H9 (cell line): ENCODE measurements at regions not wholly inside any gene's neighbourhood (a gene's known extent, or its start where the extent isn't known, plus 50 kb on each side); places are given as distances from the start of the nearest gene placed in this dataset.

ENCODE experiments used
- DNase-seq: peaks from one replicate; pipeline ENCODE4 v3.0.0-alpha.2; 2017
- H2AFZ ChIP-seq: one replicate; pipeline ENCODE4 v1.6.1; 2013; ENCODE audit warnings: mild to moderate bottlenecking, low read length, control low read depth, moderate library complexity
- H2AK5ac ChIP-seq: 2 replicates; pipeline ENCODE4 v1.6.1; 2013; ENCODE audit warnings: low read length, control low read depth, mixed read lengths; ENCODE audit not compliant: insufficient read length
- H2BK120ac ChIP-seq: one replicate; pipeline ENCODE4 v1.6.1; 2013; ENCODE audit warnings: low read depth, mild to moderate bottlenecking, low read length, control low read depth, inconsistent platforms; ENCODE audit not compliant: poor library complexity, severe bottlenecking
- H2BK12ac ChIP-seq: 2 replicates; pipeline ENCODE4 v1.6.1; 2013; ENCODE audit warnings: low read length, control low read depth, mixed read lengths, low read depth; ENCODE audit not compliant: insufficient read length
- H2BK15ac ChIP-seq: 2 replicates; pipeline ENCODE4 v1.6.1; 2013; ENCODE audit warnings: low read depth, low read length, control low read depth
- H2BK20ac ChIP-seq: one replicate; pipeline ENCODE4 v1.6.1; 2013; ENCODE audit warnings: low read depth, mild to moderate bottlenecking, low read length, control low read depth, inconsistent platforms; ENCODE audit not compliant: poor library complexity, severe bottlenecking
- H2BK5ac ChIP-seq: 2 replicates; pipeline ENCODE4 v1.6.1; 2013; ENCODE audit warnings: low read length, control low read depth, mixed read lengths; ENCODE audit not compliant: insufficient read length
- H3K14ac ChIP-seq: 2 replicates; pipeline ENCODE4 v1.6.1; 2013; ENCODE audit warnings: low read length, control low read depth; ENCODE audit not compliant: insufficient read depth
- H3K18ac ChIP-seq: 2 replicates; pipeline ENCODE4 v1.6.1; 2013; ENCODE audit warnings: low read depth, mild to moderate bottlenecking, mixed read lengths, low read length, control low read depth; ENCODE audit not compliant: insufficient read length
- H3K23ac ChIP-seq: 2 replicates; pipeline ENCODE4 v1.6.1; 2013; ENCODE audit warnings: low read length, control low read depth, mixed read lengths, low read depth; ENCODE audit not compliant: insufficient read length
- H3K23me2 ChIP-seq: 2 replicates; pipeline ENCODE4 v1.6.1; 2013; ENCODE audit warnings: low read depth, mild to moderate bottlenecking, mixed read lengths, low read length, control low read depth; ENCODE audit not compliant: insufficient read length, poor library complexity, severe bottlenecking
- H3K27ac ChIP-seq: 2 replicates; pipeline ENCODE4 v1.5.1; 2013; ENCODE audit warnings: low read length, control low read depth, mixed read lengths, low read depth; ENCODE audit not compliant: insufficient read length
- H3K27me3 ChIP-seq: 2 replicates; pipeline ENCODE4 v1.6.1; 2013; ENCODE audit warnings: low read length, control low read depth, inconsistent platforms; ENCODE audit not compliant: insufficient read depth
- H3K4ac ChIP-seq: 2 replicates; pipeline ENCODE4 v1.6.1; 2013; ENCODE audit warnings: low read depth, mild to moderate bottlenecking, control low read depth, inconsistent platforms, low read length, moderate library complexity
- H3K4me1 ChIP-seq: 2 replicates; pipeline ENCODE4 v1.6.1; 2013; ENCODE audit warnings: low read length, control low read depth, inconsistent platforms; ENCODE audit not compliant: insufficient read depth
- H3K4me2 ChIP-seq: 2 replicates; pipeline ENCODE4 v1.6.1; 2013; ENCODE audit warnings: low read length, control low read depth, mixed read lengths; ENCODE audit not compliant: insufficient read length, insufficient read depth
- H3K56ac ChIP-seq: 2 replicates; pipeline ENCODE4 v1.6.1; 2013; ENCODE audit warnings: low read depth, mild to moderate bottlenecking, mixed read lengths, low read length, control low read depth; ENCODE audit not compliant: insufficient read length
- H3K79me1 ChIP-seq: 2 replicates; pipeline ENCODE4 v1.6.1; 2013; ENCODE audit warnings: low read depth, mild to moderate bottlenecking, moderate library complexity, low read length, control low read depth, inconsistent platforms; ENCODE audit not compliant: insufficient read depth, poor library complexity, severe bottlenecking
- H3K79me2 ChIP-seq: 2 replicates; pipeline ENCODE4 v1.6.1; 2013; ENCODE audit warnings: low read length, control low read depth, inconsistent platforms; ENCODE audit not compliant: insufficient read depth
- H3K9ac ChIP-seq: 2 replicates; pipeline ENCODE4 v1.6.1; 2013; ENCODE audit warnings: low read length, control low read depth, mixed read lengths; ENCODE audit not compliant: insufficient read length; ENCODE audit errors: extremely low read depth
- H3K9me3 ChIP-seq: one replicate; pipeline ENCODE4 v1.6.1; 2013; ENCODE audit warnings: low read depth, low read length, inconsistent platforms; ENCODE audit not compliant: control insufficient read depth
- H3T11ph ChIP-seq: one replicate; pipeline ENCODE4 v1.6.1; 2013; ENCODE audit warnings: mild to moderate bottlenecking, low read length, control low read depth, inconsistent platforms
- H4K20me1 ChIP-seq: one replicate; pipeline ENCODE4 v1.6.1; 2013; ENCODE audit not compliant: control insufficient read depth, insufficient read length, insufficient read depth
- H4K5ac ChIP-seq: 2 replicates; pipeline ENCODE4 v1.6.1; 2013; ENCODE audit warnings: low read depth, mild to moderate bottlenecking, mixed read lengths, low read length, control low read depth; ENCODE audit not compliant: insufficient read length
- H4K8ac ChIP-seq: replicated peaks from 2 replicates; pipeline ENCODE4 v1.6.1; 2013; ENCODE audit warnings: low read length, control low read depth, mixed read lengths, low read depth; ENCODE audit not compliant: insufficient read length
- H4K91ac ChIP-seq: 2 replicates; pipeline ENCODE4 v1.6.1; 2013; ENCODE audit warnings: low read depth, mild to moderate bottlenecking, moderate library complexity, mixed read lengths, low read length, control low read depth; ENCODE audit not compliant: insufficient read length
- H3K27ac Mint-ChIP-seq, 3 experiments: 2 replicates in 2 of 3; 3 replicates in 1 of 3; pipeline ENCODE4 v1.8.0; 2020 to 2021; ENCODE audit warnings: mixed read lengths in 3 of 3, mild to moderate bottlenecking in 1 of 3, moderate library complexity in 1 of 3
- H3K27me3 Mint-ChIP-seq: 2 replicates; pipeline ENCODE4 v1.8.0; 2021; ENCODE audit warnings: low read depth, mild to moderate bottlenecking, moderate library complexity, mixed read lengths
- H3K36me3 Mint-ChIP-seq, 3 experiments: 2 replicates in 2 of 3; 3 replicates in 1 of 3; pipeline ENCODE4 v1.8.0; 2020 to 2021; ENCODE audit warnings: low read depth in 3 of 3, mixed read lengths in 3 of 3; ENCODE audit not compliant: insufficient read depth in 1 of 3
- H3K4me1 Mint-ChIP-seq, 2 experiments: 2 replicates each; pipeline ENCODE4 v1.8.0; 2020; ENCODE audit warnings: mixed read lengths in 2 of 2
- H3K4me3 Mint-ChIP-seq, 2 experiments: 2 replicates in 1 of 2; 3 replicates in 1 of 2; pipeline ENCODE4 v1.8.0; 2020 to 2021; ENCODE audit warnings: mild to moderate bottlenecking in 2 of 2, mixed read lengths in 2 of 2, moderate library complexity in 1 of 2
- H3K9me3 Mint-ChIP-seq, 2 experiments: 2 replicates in 1 of 2; 3 replicates in 1 of 2; pipeline ENCODE4 v1.8.0; 2020; ENCODE audit warnings: mild to moderate bottlenecking in 2 of 2, mixed read lengths in 2 of 2, moderate library complexity in 1 of 2
- CTCF ChIP-seq: fragments of 200-600 bp; sonication (generic); conservative IDR thresholded peaks from 3 replicates; pipeline ENCODE4 v1.8.0; 2021; ENCODE audit warnings: antibody characterized with exemption, mild to moderate bottlenecking
- WGBS: extraction: QIAGEN DNeasy Blood & Tissue Kit; methylation state at CpG from one replicate; pipeline ENCODE4 v1.1.7; 2013; ENCODE audit warnings: missing lambda C conversion rate, low lambda C conversion rate, mixed read lengths; ENCODE audit not compliant: insufficient read length; ENCODE audit errors: extremely low coverage; 5-methylcytosine and 5-hydroxymethylcytosine counted together

- no peak overlapping the region for H3K23ac ChIP-seq
- no peak overlapping the region for H3K18ac ChIP-seq
- H2BK12ac ChIP-seq, result no peak overlapping the region
- TF ChIP-seq CTCF, result no peak
- no peaks in the 10 kb centered on the region; a peak in 1 of 7 replicates for H3K36me3 Mint-ChIP-seq
- WGBS, result no CpG with 5 or more reads among the region's 1 CpG
- no peaks in the 10 kb centered on the region for H3K4me1 ChIP-seq
- H3K79me1 ChIP-seq, result no peaks in the 10 kb centered on the region
- H3K27me3 Mint-ChIP-seq, result no peaks in the 10 kb centered on the region
- H2BK20ac ChIP-seq, result no peak overlapping the region
- H3K4ac ChIP-seq, result no peak overlapping the region
- no peak overlapping the region for H3K27ac ChIP-seq
- H3K9me3 ChIP-seq, result no peaks in the 10 kb centered on the region
- no peak for DNase-seq
- H3K9ac ChIP-seq, result no peak overlapping the region
- H4K8ac ChIP-seq, result no peak overlapping the region
- H3K4me1 Mint-ChIP-seq, result no peaks in the 10 kb centered on the region
- no peak overlapping the region for H2BK120ac ChIP-seq
- H3K9me3 Mint-ChIP-seq, result peaks cover 7 to 13% of the 10 kb centered on the region in 2 experiments; a peak in 3 of 5 replicates
- no peak overlapping the region for H3K14ac ChIP-seq
- no peaks in the 10 kb centered on the region for H4K20me1 ChIP-seq
- no peak overlapping the region for H3K4me3 Mint-ChIP-seq
- no peak overlapping the region for H4K5ac ChIP-seq
- H3K79me2 ChIP-seq, result peaks cover 2% of the 10 kb centered on the region; the same call in 1 of the 2 replicates
- no peaks in the 10 kb centered on the region for H3K27me3 ChIP-seq
- H3K4me2 ChIP-seq, result no peak overlapping the region
- no peak overlapping the region for H3T11ph ChIP-seq
- H2AK5ac ChIP-seq, result no peak overlapping the region
- H4K91ac ChIP-seq, result no peak overlapping the region
- no peak overlapping the region for H2BK5ac ChIP-seq
- H2AFZ ChIP-seq, result no peak overlapping the region
- H3K56ac ChIP-seq, result no peak overlapping the region
- no peak overlapping the region for H3K27ac Mint-ChIP-seq
- no peak overlapping the region for H2BK15ac ChIP-seq
- H3K23me2 ChIP-seq, result no peaks in the 10 kb centered on the region
These were observed 89.2 kb upstream of the PRDX4 start for GRCh38 chrX:23578079-23578478.
